ENCODE measurements at regions not wholly inside any gene's neighbourhood (a gene's known extent, or its start where the extent isn't known, plus 50 kb on each side); places are given as distances from the start of the nearest gene placed in this dataset.
"Not testable (repeated sequence)": the region's sequence is repeated elsewhere in the genome, so short reads cannot be mapped to it uniquely, and the experiment has no call there.

DNA sequence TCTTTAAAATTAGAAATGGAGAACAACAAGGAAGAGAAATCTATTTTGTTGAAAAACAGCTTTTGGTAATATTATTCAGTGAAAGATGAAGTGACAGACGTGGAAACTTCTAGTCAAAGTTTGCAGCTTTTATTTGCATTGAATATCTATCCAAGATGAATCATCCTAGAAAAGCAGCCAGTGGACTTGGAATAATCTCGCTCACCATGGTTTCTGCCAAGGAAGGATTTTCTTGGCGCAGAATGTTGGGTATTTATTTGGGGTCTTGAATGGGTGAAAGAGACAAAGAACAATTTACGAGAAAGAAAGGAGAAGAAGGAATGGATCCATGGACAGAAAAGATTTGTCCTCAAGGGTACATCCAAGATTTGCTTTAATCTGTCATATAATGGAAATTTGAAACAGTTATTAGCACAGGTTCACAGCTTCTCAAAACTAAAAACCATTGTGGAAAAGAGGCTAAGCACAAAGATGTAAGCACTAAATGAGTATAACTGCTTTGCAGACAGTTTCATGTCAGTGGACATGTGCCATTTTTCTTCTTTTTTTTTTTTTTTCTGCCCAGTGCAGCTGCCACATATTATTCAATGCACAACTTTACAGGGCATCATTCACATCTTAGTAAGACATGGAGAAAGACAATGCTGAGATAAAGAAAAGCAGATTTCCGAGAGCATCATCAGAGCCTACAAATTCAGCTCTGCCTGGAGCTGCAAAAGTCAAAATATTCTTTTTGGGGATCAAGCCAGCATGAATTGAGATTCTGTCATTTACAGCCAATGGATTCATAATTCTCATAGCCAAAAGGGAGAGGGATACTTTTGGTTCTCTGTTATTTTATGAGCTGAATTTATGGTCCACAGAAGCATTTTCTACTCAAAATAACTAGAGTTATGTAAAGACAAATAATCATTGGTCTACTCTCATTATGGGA, 333.7 kb downstream of the DAD1 start:
- TF ChIP-seq, protein P1, sequence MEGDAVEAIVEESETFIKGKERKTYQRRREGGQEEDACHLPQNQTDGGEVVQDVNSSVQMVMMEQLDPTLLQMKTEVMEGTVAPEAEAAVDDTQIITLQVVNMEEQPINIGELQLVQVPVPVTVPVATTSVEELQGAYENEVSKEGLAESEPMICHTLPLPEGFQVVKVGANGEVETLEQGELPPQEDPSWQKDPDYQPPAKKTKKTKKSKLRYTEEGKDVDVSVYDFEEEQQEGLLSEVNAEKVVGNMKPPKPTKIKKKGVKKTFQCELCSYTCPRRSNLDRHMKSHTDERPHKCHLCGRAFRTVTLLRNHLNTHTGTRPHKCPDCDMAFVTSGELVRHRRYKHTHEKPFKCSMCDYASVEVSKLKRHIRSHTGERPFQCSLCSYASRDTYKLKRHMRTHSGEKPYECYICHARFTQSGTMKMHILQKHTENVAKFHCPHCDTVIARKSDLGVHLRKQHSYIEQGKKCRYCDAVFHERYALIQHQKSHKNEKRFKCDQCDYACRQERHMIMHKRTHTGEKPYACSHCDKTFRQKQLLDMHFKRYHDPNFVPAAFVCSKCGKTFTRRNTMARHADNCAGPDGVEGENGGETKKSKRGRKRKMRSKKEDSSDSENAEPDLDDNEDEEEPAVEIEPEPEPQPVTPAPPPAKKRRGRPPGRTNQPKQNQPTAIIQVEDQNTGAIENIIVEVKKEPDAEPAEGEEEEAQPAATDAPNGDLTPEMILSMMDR (IDR thresholded peaks at IDR 0.05): no peak
- no peak for DNase-seq (ENCODE audit: low spot score)
- H3K27ac ChIP-seq: no peak overlapping the region
- H3K4me3 ChIP-seq: no peak overlapping the region

- Histone ChIP-seq H3K4me3 (no peak overlapping the region), H3K27ac (no peak overlapping the region)
- TF ChIP-seq, protein P1 (IDR thresholded peaks at IDR 0.05): no peak
- no peak for DNase-seq (ENCODE audit: low spot score)
Measured at GRCh38 chr14:22252686-22253085, 336.3 kb downstream of the DAD1 start.

DNA sequence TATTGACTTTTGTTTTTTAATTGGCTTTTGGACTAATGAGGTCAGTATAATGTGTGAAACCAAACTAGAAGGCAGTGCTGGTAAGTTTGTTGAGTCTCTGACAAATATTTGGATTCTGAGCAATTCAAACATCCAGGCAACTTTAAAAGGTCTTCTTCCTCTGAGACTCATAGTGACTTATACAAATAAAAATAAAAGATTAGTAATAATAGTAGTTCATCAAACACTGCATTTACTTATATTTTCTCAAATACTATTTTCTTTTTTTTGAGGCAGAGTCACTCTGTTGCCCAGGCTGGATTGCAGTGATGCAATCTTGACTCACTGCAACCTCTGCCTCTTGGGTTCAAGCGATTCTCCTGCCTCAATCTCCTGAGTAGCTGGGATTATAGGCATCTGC, 337.9 kb downstream of the DAD1 start:
- DNase-seq (ENCODE audit: low spot score): no peak
- Histone ChIP-seq H3K27ac (no peak overlapping the region), H3K4me3 (no peak overlapping the region)
- TF ChIP-seq, protein P1 (IDR thresholded peaks at IDR 0.05): no peak

- DNase-seq (ENCODE audit: low spot score): no peak
- no peak overlapping the region for H3K4me3 ChIP-seq
- TF ChIP-seq, protein P1 (IDR thresholded peaks at IDR 0.05): no peak
- H3K27ac ChIP-seq: no peak overlapping the region
Measured at GRCh38 chr14:22249770-22250169, 339.3 kb downstream of the DAD1 start.

DNA sequence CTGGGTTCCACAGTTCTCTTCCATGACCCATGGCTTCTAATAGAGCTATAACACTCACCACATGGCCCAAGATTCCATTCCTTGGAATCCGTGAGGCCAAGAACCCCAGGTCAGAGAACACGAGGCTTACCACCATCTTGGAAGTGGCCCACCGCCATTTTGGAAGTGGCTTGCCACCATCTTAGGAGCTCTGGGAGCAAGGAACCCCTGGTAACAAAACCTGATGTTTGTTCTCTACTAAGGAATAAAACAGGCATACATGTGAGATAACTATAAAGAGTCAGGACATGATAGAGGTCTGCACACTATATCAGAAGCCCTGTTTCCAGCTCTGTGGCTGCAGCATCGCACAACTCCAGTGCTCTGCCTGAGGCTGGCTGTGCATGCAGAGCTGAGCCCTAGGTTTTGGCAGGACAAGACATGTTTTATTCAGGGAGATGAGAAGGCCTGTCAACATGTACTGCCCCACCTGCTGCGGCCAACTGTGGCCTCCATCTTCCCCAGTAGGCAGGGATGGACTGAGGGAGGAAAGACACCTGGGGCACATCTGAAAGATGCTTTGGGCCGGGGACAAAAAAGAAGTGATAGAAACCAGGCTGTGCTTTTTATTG, 344.9 kb downstream of the DAD1 start:
- no peak for DNase-seq (ENCODE audit: low spot score)
- no peak overlapping the region for H3K4me3 ChIP-seq
- TF ChIP-seq, protein P1 (IDR thresholded peaks at IDR 0.05): no peak
- no peak overlapping the region for H3K27ac ChIP-seq

DNA sequence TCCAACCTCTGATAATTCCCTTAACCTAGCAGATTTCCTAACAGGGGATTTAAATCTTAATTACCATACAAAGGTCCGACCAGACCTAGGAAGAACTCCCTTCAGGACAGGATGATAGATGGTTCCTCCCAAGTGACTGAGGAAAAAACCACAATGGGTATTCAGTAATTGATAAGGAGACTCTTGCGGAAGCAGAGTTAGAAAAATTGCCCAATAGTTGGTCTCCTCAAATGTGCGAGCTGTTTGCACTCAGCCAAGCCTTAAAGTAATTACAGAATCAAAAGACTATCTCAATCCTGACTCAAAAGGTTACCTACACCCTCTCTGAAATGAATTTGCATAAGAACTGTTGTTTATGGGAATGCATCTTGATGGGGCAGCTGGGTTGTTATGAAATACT, 350.7 kb downstream of the DAD1 start:
- not testable (repeated sequence) for H3K27ac ChIP-seq; DNase-seq (ENCODE audit: low spot score); H3K4me3 ChIP-seq

DNA sequence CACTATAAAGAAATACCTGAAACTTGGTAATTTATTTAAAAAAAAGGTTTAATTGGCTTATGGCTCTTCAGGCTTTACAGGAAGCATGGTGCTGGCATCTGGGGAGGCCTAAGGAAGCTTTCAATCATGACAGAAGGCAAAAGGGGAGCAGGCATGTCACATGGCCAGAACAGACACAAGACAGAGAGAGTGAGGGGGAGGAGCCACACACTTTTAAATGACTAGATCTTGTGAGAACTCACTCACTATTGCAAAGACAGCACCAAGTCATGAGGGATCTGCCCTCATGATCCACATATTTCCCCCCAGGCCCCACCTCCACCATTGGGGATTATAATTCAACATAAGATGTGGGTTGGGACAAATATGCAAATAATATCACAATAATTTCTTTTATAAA, 355.6 kb downstream of the DAD1 start:
- Histone ChIP-seq H3K27ac (no peak overlapping the region), H3K4me3 (no peak overlapping the region)
- TF ChIP-seq, protein P1 (IDR thresholded peaks at IDR 0.05): no peak
- DNase-seq (ENCODE audit: low spot score): no peak
